ENCODE measurements at regions not wholly inside any gene's neighbourhood (a gene's known extent, or its start where the extent isn't known, plus 50 kb on each side); places are given as distances from the start of the nearest gene placed in this dataset.

- no peak for DNase-seq (ENCODE audit: low read depth)
- no peak overlapping the region for H3K4me3 ChIP-seq (ENCODE audit: low read depth, low read length)
- TF ChIP-seq POLR2A (IDR thresholded peaks at IDR 0.05; ENCODE audit: extremely low read depth, insufficient read length), result no peak
- no peak for TF ChIP-seq MAX (IDR thresholded peaks at IDR 0.05; ENCODE audit: low read depth, low read length)
- no peak for TF ChIP-seq CTCF (IDR thresholded peaks at IDR 0.05; ENCODE audit: low read depth, low read length)
- no peak for TF ChIP-seq MYC (IDR thresholded peaks at IDR 0.05; ENCODE audit: low read depth, low read length)
These were observed 120.5 kb upstream of the NRBF2 start for GRCh38 chr10:63012623-63013022.

- no peak overlapping the region for H3K4me3 ChIP-seq (ENCODE audit: low read depth, low read length)
- TF ChIP-seq CTCF (IDR thresholded peaks at IDR 0.05; ENCODE audit: low read depth, low read length) (no peak), POLR2A (IDR thresholded peaks at IDR 0.05; ENCODE audit: extremely low read depth, insufficient read length) (no peak), MYC (IDR thresholded peaks at IDR 0.05; ENCODE audit: low read depth, low read length) (no peak), MAX (IDR thresholded peaks at IDR 0.05; ENCODE audit: low read depth, low read length) (no peak)
- no peak for DNase-seq (ENCODE audit: low read depth)
These were observed 122.9 kb upstream of the NRBF2 start for GRCh38 chr10:63010203-63010602.

- TF ChIP-seq MAX (IDR thresholded peaks at IDR 0.05; ENCODE audit: low read depth, low read length) (no peak), MYC (IDR thresholded peaks at IDR 0.05; ENCODE audit: low read depth, low read length) (no peak), CTCF (IDR thresholded peaks at IDR 0.05; ENCODE audit: low read depth, low read length) (no peak), POLR2A (IDR thresholded peaks at IDR 0.05; ENCODE audit: extremely low read depth, insufficient read length) (no peak)
- H3K4me3 ChIP-seq (ENCODE audit: low read depth, low read length), result no peak overlapping the region
- DNase-seq (ENCODE audit: low read depth), result peak; percentile 9
These were observed 124.6 kb upstream of the NRBF2 start for GRCh38 chr10:63008491-63008890.

- H3K4me3 ChIP-seq (ENCODE audit: low read depth, low read length), result no peak overlapping the region
- no peak for DNase-seq (ENCODE audit: low read depth)
- no peak for TF ChIP-seq CTCF (IDR thresholded peaks at IDR 0.05; ENCODE audit: low read depth, low read length)
- TF ChIP-seq POLR2A (IDR thresholded peaks at IDR 0.05; ENCODE audit: extremely low read depth, insufficient read length), result no peak
- TF ChIP-seq MAX (IDR thresholded peaks at IDR 0.05; ENCODE audit: low read depth, low read length), result no peak
These were observed 126.0 kb upstream of the NRBF2 start for GRCh38 chr10:63007112-63007511.

GRCh38 chr10:63005246-63005645, 127.9 kb upstream of the NRBF2 start:
- peak; percentile 19 for DNase-seq (ENCODE audit: low read depth)
- TF ChIP-seq MAX (IDR thresholded peaks at IDR 0.05; ENCODE audit: low read depth, low read length), result no peak
- TF ChIP-seq CTCF (IDR thresholded peaks at IDR 0.05; ENCODE audit: low read depth, low read length), result no peak
- no peak for TF ChIP-seq POLR2A (IDR thresholded peaks at IDR 0.05; ENCODE audit: extremely low read depth, insufficient read length)
- TF ChIP-seq MYC (IDR thresholded peaks at IDR 0.05; ENCODE audit: low read depth, low read length), result no peak
- H3K4me3 ChIP-seq (ENCODE audit: low read depth, low read length), result no peak overlapping the region

Data from NB4 (cell line).